GM10266 (cell line): ENCODE measurements at regions not wholly inside any gene's neighbourhood (a gene's known extent, or its start where the extent isn't known, plus 50 kb on each side); places are given as distances from the start of the nearest gene placed in this dataset.

Experiments
- DNase-seq: peaks from one replicate; pipeline ENCODE4 v3.0.0; 2012; ENCODE audit errors: extremely low spot score
- CTCF ChIP-seq: IDR thresholded peaks from 2 replicates; pipeline ENCODE4 v1.5.1; 2012; ENCODE audit warnings: mild to moderate bottlenecking, low read depth; ENCODE audit not compliant: control insufficient read depth, insufficient read depth; ENCODE audit errors: missing control alignments

DNA sequence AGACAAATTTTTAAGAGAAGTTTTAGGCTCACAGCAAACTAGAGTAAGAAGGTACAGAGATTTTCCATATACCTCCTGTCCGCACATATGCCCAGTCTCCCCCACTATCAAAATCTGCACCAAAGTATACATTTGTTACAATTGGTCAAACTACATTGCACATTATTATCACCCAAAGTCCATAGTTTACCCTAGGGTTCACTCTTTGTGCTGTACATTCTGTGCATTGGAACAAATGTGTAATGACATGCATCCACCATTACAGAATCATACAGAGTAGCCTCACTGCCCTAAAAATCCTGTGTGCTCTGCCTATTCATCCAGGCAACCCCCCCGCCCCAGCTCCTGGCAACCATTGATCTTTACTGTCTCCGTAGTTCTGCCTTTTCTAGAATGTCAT is 61.7 kb upstream of the SPRED2 start:
- no peak for DNase-seq
- no peak for TF ChIP-seq CTCF

DNA sequence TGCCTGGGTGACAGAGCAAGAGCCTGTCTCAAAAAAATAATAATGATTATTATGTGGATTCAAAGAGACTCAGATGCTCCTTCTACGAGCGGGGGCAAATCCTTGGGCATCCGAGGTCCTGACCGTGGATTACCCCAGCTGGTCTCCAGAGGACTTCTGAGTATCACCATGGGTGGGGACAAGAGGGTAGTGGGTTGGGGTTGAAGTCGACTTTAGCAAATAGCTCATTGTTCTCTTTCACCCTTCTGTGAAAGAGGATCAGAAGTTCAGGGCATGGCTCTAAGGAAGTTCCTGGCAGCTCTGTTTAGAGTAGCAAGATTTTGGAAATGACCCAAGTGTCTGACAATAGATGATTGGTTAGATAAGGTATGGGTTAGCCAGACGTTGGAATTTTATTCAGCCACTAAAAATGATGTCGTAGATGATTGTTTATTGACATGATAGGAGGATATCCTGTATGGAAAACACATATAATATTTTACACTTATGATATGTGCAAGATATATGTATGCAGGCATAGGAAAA is 59.0 kb upstream of the SPRED2 start:
- no peak for DNase-seq

GRCh38 chr2:65490222-65490621 is 57.8 kb upstream of the SPRED2 start:
- TF ChIP-seq CTCF = no peak

More for the DNA sequence above, 59.0 kb upstream of the SPRED2 start:
- no peak for TF ChIP-seq CTCF

GRCh38 chr2:65489269-65489668 is 56.9 kb upstream of the SPRED2 start:
- no peak for TF ChIP-seq CTCF
- DNase-seq = no peak

More at GRCh38 chr2:65490222-65490621, 57.8 kb upstream of the SPRED2 start:
- DNase-seq = no peak

DNA sequence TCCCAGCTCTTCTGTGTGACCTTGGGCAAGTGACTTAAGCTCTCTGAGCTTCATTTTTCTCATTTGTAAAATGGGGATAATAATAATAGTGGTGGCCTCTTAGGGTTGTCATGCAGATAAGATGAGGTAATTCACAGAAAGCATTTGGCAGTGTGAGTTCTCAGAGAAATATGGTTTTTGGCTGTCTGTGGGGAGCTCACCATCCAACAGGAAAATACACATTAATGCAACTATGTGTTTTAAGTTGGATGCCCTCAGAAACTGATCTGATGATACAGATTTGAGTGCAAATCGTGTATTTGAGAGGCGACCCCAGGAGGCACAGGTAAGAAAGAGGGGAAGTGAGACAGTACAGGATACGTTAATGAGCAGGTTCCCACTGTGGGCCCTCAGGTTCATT is 56.1 kb upstream of the SPRED2 start:
- no peak for TF ChIP-seq CTCF
- DNase-seq = no peak

- DNase-seq = no peak
- TF ChIP-seq CTCF = no peak
Measured at GRCh38 chr2:65487404-65487803, 55.0 kb upstream of the SPRED2 start.

- TF ChIP-seq CTCF = no peak
- no peak for DNase-seq
Measured at GRCh38 chr2:65486802-65487201, 54.4 kb upstream of the SPRED2 start.
